Adrenal gland (tissue), 9 donors: ENCODE measurements at regions not wholly inside any gene's neighbourhood (a gene's known extent, or its start where the extent isn't known, plus 50 kb on each side); places are given as distances from the start of the nearest gene placed in this dataset.

Experiments used
- DNase-seq, 7 donors: peaks; one replicate each; pipeline ENCODE4 v3.0.0-alpha.2; 2019 to 2020
- H3K27ac ChIP-seq, 5 donors: fragments of 200-600 bp; sonication (generic) in 4 of 5; 1 replicate in 3 of 5; 2 replicates in 2 of 5; pipeline versions ENCODE4 v1.5.1 to v1.8.0; 2016 to 2020; ENCODE audit warnings: mild to moderate bottlenecking in 1 of 5
- H3K27me3 ChIP-seq: fragments of 200-600 bp; 2 replicates; pipeline ENCODE4 v1.8.0; 2021
- H3K36me3 ChIP-seq, 2 donors: fragments of 200-600 bp; replicated peaks in 1 of 2; 1 replicate in 1 of 2; 2 replicates in 1 of 2; pipeline versions ENCODE4 v1.5.1 to v1.8.0; 2018 to 2022
- H3K4me1 ChIP-seq, 2 donors: fragments of 200-600 bp; replicated peaks in 1 of 2; 1 replicate in 1 of 2; 2 replicates in 1 of 2; pipeline versions ENCODE4 v1.5.1 to v1.8.0; 2018 to 2021
- H3K4me3 ChIP-seq, 4 donors: fragments of 200-600 bp; sonication (generic) in 3 of 4; one replicate each; pipeline ENCODE4 v1.5.1; 2016 to 2018
- H3K9me3 ChIP-seq, 3 donors: fragments of 200-600 bp; sonication (generic) in 1 of 3; replicated peaks in 1 of 3; 1 replicate in 2 of 3; 2 replicates in 1 of 3; pipeline versions ENCODE4 v1.5.1 to v1.8.0; 2016 to 2021
- POLR2A ChIP-seq, 2 donors: fragments of 450-650 bp; IDR thresholded peaks; one replicate each; pipeline ENCODE4 v1.6.1; 2017; ENCODE audit warnings: antibody characterized with exemption in 2 of 2, mild to moderate bottlenecking in 2 of 2, moderate library complexity in 1 of 2
- WGBS, 4 donors: extraction: QIAGEN DNeasy Blood & Tissue Kit in 2 of 4; methylation state at CpG; one replicate each; pipeline versions ENCODE4 v1.1.5 to v1.1.7; 2013 to 2017; 5-methylcytosine and 5-hydroxymethylcytosine counted together
- intact Hi-C, 2 donors: fragments of 100-400 bp; cut with DNase I; formaldehyde crosslinking; loops; one replicate each; pipeline versions ENCODE4 v1.14.1 to v1.15.0; 2022 to 2023
- TF ChIP-seq, protein P1 (sequence below), 6 experiments: fragments of 450-650 bp in 4 of 6; fragments of 200-600 bp in 2 of 6; sonication (generic) in 1 of 6; IDR thresholded peaks; 1 replicate in 5 of 6; 2 replicates in 1 of 6; pipeline versions ENCODE4 v1.5.1 to v1.8.0; 2016 to 2021; ENCODE audit warnings: antibody characterized with exemption in 6 of 6, mild to moderate bottlenecking in 2 of 6, moderate library complexity in 1 of 6
- donor health status: healthy with polysubstance abuse.
- donor health status: Bipolar disorder and iron deficiency.
- donor health status: DM: yes; HTN: yes; CAD: no.
- donor health status: DM: no; HTN: no; CAD: no.
- donor health status: DM: no; HTN: no; CAD: no.

DNA sequence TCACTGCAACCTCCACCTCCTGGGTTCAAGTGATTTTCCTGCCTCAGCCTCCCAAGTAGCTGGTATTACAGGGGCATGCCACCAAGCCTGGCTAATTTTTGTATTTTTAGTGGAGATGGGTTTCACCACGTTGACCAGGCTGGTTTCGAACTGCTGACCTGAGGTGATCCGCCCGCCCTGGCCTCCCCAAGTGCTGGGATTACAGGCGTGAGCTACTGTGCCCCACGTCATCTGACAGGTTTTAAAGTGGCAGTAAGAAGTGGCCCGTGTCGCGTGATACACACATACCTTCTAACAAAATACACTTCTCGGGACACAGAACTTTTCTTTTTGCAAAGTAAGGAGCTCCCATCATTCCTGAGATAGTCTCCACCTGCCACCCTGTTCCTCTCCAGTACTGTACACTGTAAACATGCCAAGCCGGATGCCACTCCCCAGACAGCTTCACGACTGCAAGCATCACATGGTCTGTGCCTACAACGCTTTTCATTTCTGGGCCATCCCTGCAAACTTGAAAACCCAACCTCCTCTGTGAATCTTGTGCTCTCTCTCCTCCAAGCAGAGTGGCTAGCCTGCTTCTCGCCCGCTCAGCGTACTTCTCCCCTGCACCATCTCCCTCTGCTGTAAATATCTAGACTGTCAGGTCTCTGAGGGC, 256.3 kb upstream of the KLF14 start:
- TF ChIP-seq, protein P1, sequence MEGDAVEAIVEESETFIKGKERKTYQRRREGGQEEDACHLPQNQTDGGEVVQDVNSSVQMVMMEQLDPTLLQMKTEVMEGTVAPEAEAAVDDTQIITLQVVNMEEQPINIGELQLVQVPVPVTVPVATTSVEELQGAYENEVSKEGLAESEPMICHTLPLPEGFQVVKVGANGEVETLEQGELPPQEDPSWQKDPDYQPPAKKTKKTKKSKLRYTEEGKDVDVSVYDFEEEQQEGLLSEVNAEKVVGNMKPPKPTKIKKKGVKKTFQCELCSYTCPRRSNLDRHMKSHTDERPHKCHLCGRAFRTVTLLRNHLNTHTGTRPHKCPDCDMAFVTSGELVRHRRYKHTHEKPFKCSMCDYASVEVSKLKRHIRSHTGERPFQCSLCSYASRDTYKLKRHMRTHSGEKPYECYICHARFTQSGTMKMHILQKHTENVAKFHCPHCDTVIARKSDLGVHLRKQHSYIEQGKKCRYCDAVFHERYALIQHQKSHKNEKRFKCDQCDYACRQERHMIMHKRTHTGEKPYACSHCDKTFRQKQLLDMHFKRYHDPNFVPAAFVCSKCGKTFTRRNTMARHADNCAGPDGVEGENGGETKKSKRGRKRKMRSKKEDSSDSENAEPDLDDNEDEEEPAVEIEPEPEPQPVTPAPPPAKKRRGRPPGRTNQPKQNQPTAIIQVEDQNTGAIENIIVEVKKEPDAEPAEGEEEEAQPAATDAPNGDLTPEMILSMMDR (IDR thresholded peaks at IDR 0.05), result no peak
- no peak for TF ChIP-seq POLR2A (IDR thresholded peaks at IDR 0.05)
- Histone ChIP-seq H3K4me1 (peaks cover 44 to 86% of the 10 kb centered on the region in 2 donors), H3K4me3 (no peak overlapping the region), H3K27ac (peak overlapping the region in 1 of 5 donors; percentile 10), H3K36me3 (peaks cover 0 to 10% of the 10 kb centered on the region in 2 donors), H3K9me3 (no peaks in the 10 kb centered on the region), H3K27me3 (no peaks in the 10 kb centered on the region)
- WGBS, 4 donors, result 78 to 83% (median 82%) methylated on average over 14 to 16 of the region's 16 CpGs
- intact Hi-C loops, result no loop called here
- DNase-seq, result no peak

GRCh38 chr7:130993671-130994365, 259.8 kb upstream of the KLF14 start:
- Histone ChIP-seq H3K27me3 (no peaks in the 10 kb centered on the region), H3K4me3 (no peak overlapping the region), H3K4me1 (peaks cover 55 to 82% of the 10 kb centered on the region in 2 donors), H3K36me3 (peaks cover 0 to 6% of the 10 kb centered on the region in 2 donors), H3K27ac (peak overlapping the region in 3 of 5 donors; percentile 40 to 83 (median 65)), H3K9me3 (no peaks in the 10 kb centered on the region)
- DNase-seq, result no peak
- 91 to 93% (median 92%) methylated on average over 11 of the region's 11 CpGs for WGBS, 4 donors
- TF ChIP-seq, protein P1 (IDR thresholded peaks at IDR 0.05), result no peak
- TF ChIP-seq POLR2A (IDR thresholded peaks at IDR 0.05), result no peak
- intact Hi-C loops, result no loop called here

DNA sequence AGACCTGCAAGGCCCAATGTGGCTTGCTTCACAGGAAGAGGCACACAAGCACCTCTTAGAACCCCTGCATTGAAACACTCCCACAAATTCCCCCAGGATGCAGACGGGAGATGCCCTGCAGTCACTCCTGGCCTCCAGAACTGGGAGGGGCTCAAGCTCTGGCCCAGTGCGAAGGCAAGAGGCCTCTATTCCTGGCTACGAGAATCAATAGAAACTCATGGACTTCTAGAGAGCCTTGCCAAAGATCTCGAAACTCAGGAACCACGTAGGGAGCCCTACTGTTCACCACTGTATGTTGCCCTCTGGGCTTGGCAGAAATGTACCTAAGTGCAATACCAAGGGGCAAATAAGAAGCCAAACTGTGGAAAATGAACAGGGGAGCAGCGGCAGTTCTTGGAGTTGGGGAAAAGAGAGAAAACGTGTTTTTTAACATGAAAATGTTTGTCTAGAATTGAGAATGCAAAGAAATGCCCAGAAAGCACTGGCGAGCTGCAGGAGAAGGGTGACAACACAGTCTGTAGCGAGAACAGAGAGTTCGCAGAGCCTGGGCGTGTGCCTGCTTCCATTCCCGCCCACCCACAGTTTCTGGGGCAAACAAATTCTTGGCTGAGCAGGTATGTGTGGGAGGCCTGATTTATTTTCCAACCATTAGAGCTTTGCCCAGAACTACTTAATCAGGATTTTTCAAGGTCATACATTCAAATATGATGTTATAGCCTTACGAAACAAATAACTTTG, 260.5 kb upstream of the KLF14 start:
- Histone ChIP-seq H3K27me3 (no peaks in the 10 kb centered on the region), H3K27ac (peak overlapping the region in 4 of 5 donors; percentile 40 to 83 (median 57)), H3K4me1 (peaks cover 53 to 82% of the 10 kb centered on the region in 2 donors), H3K36me3 (peaks cover 0 to 6% of the 10 kb centered on the region in 2 donors), H3K9me3 (no peaks in the 10 kb centered on the region), H3K4me3 (no peak overlapping the region)
- TF ChIP-seq, protein P1 (IDR thresholded peaks at IDR 0.05), result no peak
- peak in 1 of 2 donors; percentile 27 for TF ChIP-seq POLR2A (IDR thresholded peaks at IDR 0.05)
- intact Hi-C loops, result no loop called here
- DNase-seq, result peak in 4 of 7 donors; percentile 53 to 79 (median 60)
- 35 to 51% (median 44%) methylated on average over 13 of the region's 13 CpGs for WGBS, 4 donors
